ENCODE measurements at regions not wholly inside any gene's neighbourhood (a gene's known extent, or its start where the extent isn't known, plus 50 kb on each side); places are given as distances from the start of the nearest gene placed in this dataset.

- peaks cover 4 to 38% of the 10 kb centered on the region in 2 experiments for H3K4me1 ChIP-seq (ENCODE audit: control insufficient read depth in 1 of 2, insufficient read depth in 2 of 2, low read length in 2 of 2)
- DNase-seq (ENCODE audit: low read depth, low spot score) (no peak), ATAC-seq (no peak)
- no peak overlapping the region for H3K4me3 ChIP-seq (replicated peaks in 1 of 2; ENCODE audit: low read depth in 1 of 2, low read length in 2 of 2)
- no peaks in the 10 kb centered on the region for H3K27me3 ChIP-seq (ENCODE audit: insufficient read depth, low read length)
- no TSS peak for BruUV-seq (replicated peaks)
- intact Hi-C loops (cut with micrococcal nuclease) = no loop called here
- POLR2A ChIA-PET = no interaction called here
- H2AFZ ChIP-seq (ENCODE audit: low read depth, low read length, poor library complexity, severe bottlenecking) = no peak overlapping the region
- CTCF ChIA-PET = interaction anchor here (1.0 kb wide), 1 partner anchor 16 kb away, joined by 3 read pairs; no protein-coding TSS in a partner anchor
- H3K79me2 ChIP-seq (ENCODE audit: insufficient read depth, low read length) = no peaks in the 10 kb centered on the region
- RAD21 ChIA-PET (ENCODE audit: low non-redundant PET in 1 of 2, low total read pairs in 2 of 2, uncharacterized antibody in 2 of 2, unreplicated experiment in 2 of 2) = interaction anchor here in 1 of 2 experiments (0.5 to 0.7 kb wide), 3 partner anchors 11 to 312 kb away, joined by 3 to 4 read pairs (median 3); no protein-coding TSS in a partner anchor
- H3K9me3 ChIP-seq (ENCODE audit: control insufficient read depth in 1 of 2, insufficient read depth in 1 of 2, low read depth in 1 of 2, low read length in 2 of 2) = no peaks in the 10 kb centered on the region
- H3K4me2 ChIP-seq (ENCODE audit: low read length) = no peak overlapping the region
- no peak for TF ChIP-seq CBX3 (IDR thresholded peaks at IDR 0.05; ENCODE audit: low read depth)
- no peak for TF ChIP-seq EZH2 (IDR thresholded peaks at IDR 0.05)
- TF ChIP-seq REST (IDR thresholded peaks at IDR 0.05; ENCODE audit: low read depth) = no peak
- no peak for TF ChIP-seq CTCF (IDR thresholded peaks at IDR 0.05 in 2 of 3, conservative IDR thresholded peaks at IDR 0.05 in 1 of 3; ENCODE audit: borderline replicate concordance in 1 of 3, insufficient read depth in 1 of 3, low read depth in 2 of 3, low read length in 2 of 3)
- TF ChIP-seq YY1 (IDR thresholded peaks at IDR 0.05; ENCODE audit: extremely low read depth, insufficient replicate concordance, low read depth, low read length) = no peak
- no peak for TF ChIP-seq SP1 (IDR thresholded peaks at IDR 0.05; ENCODE audit: low read depth)
- TF ChIP-seq EZH2phosphoT487 (IDR thresholded peaks at IDR 0.05; ENCODE audit: borderline replicate concordance) = no peak
- TF ChIP-seq POLR2A (IDR thresholded peaks at IDR 0.05; ENCODE audit: borderline replicate concordance, extremely low read depth, insufficient read depth, insufficient read length) = no peak
- TF ChIP-seq RAD21 (IDR thresholded peaks at IDR 0.05; ENCODE audit: low read depth) = no peak
- TF ChIP-seq MAX (IDR thresholded peaks at IDR 0.05) = no peak
- no peak for TF ChIP-seq ELF1 (IDR thresholded peaks at IDR 0.05; ENCODE audit: borderline replicate concordance, low read depth)
- no peak for TF ChIP-seq SIN3A (IDR thresholded peaks at IDR 0.05; ENCODE audit: low read depth)
- TF ChIP-seq FOSL1 (IDR thresholded peaks at IDR 0.05; ENCODE audit: low read depth) = no peak
- no peak for TF ChIP-seq POLR2AphosphoS5 (IDR thresholded peaks at IDR 0.05; ENCODE audit: low read depth, low read length)
- TF ChIP-seq ATF3 (IDR thresholded peaks at IDR 0.05) = no peak
- no peak for TF ChIP-seq SRF (IDR thresholded peaks at IDR 0.05; ENCODE audit: low read depth)
- no peak for TF ChIP-seq ZFX (IDR thresholded peaks at IDR 0.05)
- no peak for TF ChIP-seq EGR1 (IDR thresholded peaks at IDR 0.05; ENCODE audit: low read depth)
- no peaks in the 10 kb centered on the region for H3K9me2 ChIP-seq (ENCODE audit: insufficient read depth)
- no peak overlapping the region for H3K27ac ChIP-seq (ENCODE audit: low read depth, low read length)
- H3K36me3 ChIP-seq (ENCODE audit: control insufficient read depth in 1 of 2, insufficient read depth in 2 of 2, low read length in 2 of 2) = no peaks in the 10 kb centered on the region
- H4K20me1 ChIP-seq (ENCODE audit: insufficient read depth) = no peaks in the 10 kb centered on the region
- H3K9ac ChIP-seq (ENCODE audit: low read length) = no peak overlapping the region
Measured at GRCh38 chr16:86391984-86392383, 118.3 kb upstream of the FOXF1 start.
